Psoas muscle (tissue), 7 donors: ENCODE measurements at regions not wholly inside any gene's neighbourhood (a gene's known extent, or its start where the extent isn't known, plus 50 kb on each side); places are given as distances from the start of the nearest gene placed in this dataset.

Source experiments
- ATAC-seq, 4 donors: fragments of 200-7000 bp; cut with Tn5 transposase; one replicate each; pipeline ENCODE4 v1.9.1; 2020; ENCODE audit warnings: moderate library complexity in 3 of 4, mild to moderate bottlenecking in 2 of 4
- DNase-seq, 2 donors: peaks; one replicate each; pipeline ENCODE4 v3.0.0-alpha.2; 2020
- H3K27ac ChIP-seq: fragments of 200-600 bp; one replicate; pipeline ENCODE4 v1.8.0; 2022
- H3K27me3 ChIP-seq, 3 donors: fragments of 200-600 bp in 1 of 3; one replicate each; pipeline versions ENCODE4 v1.6.1 to v1.8.0; 2013 to 2022; ENCODE audit warnings: low read length in 2 of 3, mild to moderate bottlenecking in 2 of 3, moderate library complexity in 1 of 3; ENCODE audit not compliant: insufficient read depth in 3 of 3
- H3K36me3 ChIP-seq, 2 donors: fragments of 200-600 bp in 1 of 2; one replicate each; pipeline versions ENCODE4 v1.6.1 to v1.8.0; 2013 to 2022; ENCODE audit warnings: low read depth in 1 of 2, mild to moderate bottlenecking in 1 of 2, moderate library complexity in 1 of 2; ENCODE audit not compliant: insufficient read depth in 1 of 2
- H3K4me1 ChIP-seq: fragments of 200-600 bp; one replicate; pipeline ENCODE4 v1.8.0; 2022
- H3K4me3 ChIP-seq: fragments of 200-600 bp; one replicate; pipeline ENCODE4 v1.8.0; 2022; ENCODE audit warnings: mild to moderate bottlenecking
- H3K9me3 ChIP-seq: fragments of 200-600 bp; one replicate; pipeline ENCODE4 v1.8.0; 2022
- CTCF ChIP-seq: fragments of 200-600 bp; IDR thresholded peaks from one replicate; pipeline ENCODE4 v1.8.0; 2022; ENCODE audit warnings: antibody characterized with exemption
- WGBS, 3 donors: extraction: QIAGEN DNeasy Blood & Tissue Kit; methylation state at CpG; one replicate each; pipeline versions ENCODE4 v1.1.6 to v1.1.7; 2013; 5-methylcytosine and 5-hydroxymethylcytosine counted together
- intact Hi-C, 2 donors: fragments of 100-400 bp; cut with DNase I; formaldehyde crosslinking; loops; one replicate each; pipeline versions ENCODE4 v1.11.0 to v1.14.2; 2022
- donor health status: healthy with polysubstance abuse.
- donor health status: DM: no; HTN: no; CAD: no; lungs with moderate emphysema.
- donor health status: Bipolar disorder and iron deficiency.
- donor health status: healthy.
- donor health status: DM: yes; HTN: yes; CAD: no.
- donor health status: DM: no; HTN: no; CAD: no.
- donor health status: DM: yes; HTN: yes; CAD: no.

GRCh38 chr6:115630424-115631024 lies 430.2 kb downstream of the FRK start:
- H3K4me3 ChIP-seq: no peak overlapping the region
- no peak for TF ChIP-seq CTCF
- no peaks in the 10 kb centered on the region for H3K27me3 ChIP-seq
- no peak for DNase-seq
- no peak for ATAC-seq
- H3K27ac ChIP-seq: no peak overlapping the region
- 78 to 85% (median 80%) methylated on average over 4 of the region's 4 CpGs for WGBS, 3 donors
- no peaks in the 10 kb centered on the region for H3K36me3 ChIP-seq
- intact Hi-C loops: no loop called here
- no peaks in the 10 kb centered on the region for H3K9me3 ChIP-seq
- H3K4me1 ChIP-seq: no peaks in the 10 kb centered on the region

DNA sequence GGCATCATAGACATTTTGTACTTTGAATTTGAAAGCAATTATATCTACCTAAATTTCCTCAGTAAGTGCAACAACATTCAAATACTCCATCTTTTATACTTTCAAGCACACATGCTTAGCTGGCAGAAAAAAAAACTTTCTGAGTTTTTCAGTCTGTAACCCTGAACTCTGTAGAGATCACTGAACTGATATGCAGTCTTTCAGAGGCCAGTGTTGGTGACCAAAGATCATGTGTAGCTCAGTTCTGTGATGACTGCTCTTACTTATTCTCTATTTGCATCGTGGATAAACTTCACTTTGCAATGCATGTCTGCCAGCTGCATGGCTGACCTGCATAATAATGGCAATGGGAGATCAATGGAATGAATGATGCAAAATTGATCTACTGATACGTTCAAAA lies 431.3 kb downstream of the FRK start:
- intact Hi-C loops: no loop called here
- DNase-seq: no peak
- no peaks in the 10 kb centered on the region for H3K4me1 ChIP-seq
- H3K27me3 ChIP-seq: no peaks in the 10 kb centered on the region
- ATAC-seq: no peak
- no peaks in the 10 kb centered on the region for H3K9me3 ChIP-seq
- no peak overlapping the region for H3K4me3 ChIP-seq
- 70 to 78% (median 71%) methylated on average over 2 of the region's 2 CpGs for WGBS, 3 donors
- TF ChIP-seq CTCF: no peak
- H3K36me3 ChIP-seq: no peaks in the 10 kb centered on the region
- no peak overlapping the region for H3K27ac ChIP-seq

- WGBS, 3 donors: 89 to 91% (median 91%) methylated on average over 2 of the region's 2 CpGs
- H3K9me3 ChIP-seq: no peaks in the 10 kb centered on the region
- H3K36me3 ChIP-seq: no peaks in the 10 kb centered on the region
- intact Hi-C loops: no loop called here
- no peak overlapping the region for H3K4me3 ChIP-seq
- ATAC-seq: no peak
- no peaks in the 10 kb centered on the region for H3K27me3 ChIP-seq
- H3K27ac ChIP-seq: no peak overlapping the region
- TF ChIP-seq CTCF: no peak
- no peaks in the 10 kb centered on the region for H3K4me1 ChIP-seq
- no peak for DNase-seq
These were observed 442.4 kb downstream of the FRK start for GRCh38 chr6:115618256-115618655.

DNA sequence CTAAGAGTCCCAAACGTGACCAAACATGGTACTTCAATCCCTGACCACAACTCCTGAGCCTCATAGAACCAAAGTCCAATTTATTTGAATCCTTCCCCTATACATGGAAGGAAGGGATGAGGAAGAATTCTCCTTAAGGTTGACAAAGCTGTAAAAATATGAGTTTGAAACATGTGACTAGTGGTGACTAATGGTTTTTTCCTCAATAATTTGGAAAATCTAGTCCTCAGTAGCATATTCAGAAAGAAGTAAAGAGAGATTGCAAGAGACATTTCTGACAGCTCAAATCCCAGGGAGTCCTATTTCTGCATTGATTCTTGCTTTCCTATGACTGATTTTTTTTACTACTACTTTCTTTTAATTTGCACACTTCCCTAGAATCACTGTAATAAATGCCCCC lies 443.7 kb downstream of the FRK start:
- no peaks in the 10 kb centered on the region for H3K36me3 ChIP-seq
- WGBS, 3 donors: 81 to 94% (median 86%) methylated on average over 1 of the region's 1 CpG
- H3K4me3 ChIP-seq: no peak overlapping the region
- no peaks in the 10 kb centered on the region for H3K9me3 ChIP-seq
- no peak overlapping the region for H3K27ac ChIP-seq
- H3K27me3 ChIP-seq: no peaks in the 10 kb centered on the region
- no peak for DNase-seq
- TF ChIP-seq CTCF: no peak
- intact Hi-C loops: no loop called here
- ATAC-seq: no peak
- no peaks in the 10 kb centered on the region for H3K4me1 ChIP-seq

DNA sequence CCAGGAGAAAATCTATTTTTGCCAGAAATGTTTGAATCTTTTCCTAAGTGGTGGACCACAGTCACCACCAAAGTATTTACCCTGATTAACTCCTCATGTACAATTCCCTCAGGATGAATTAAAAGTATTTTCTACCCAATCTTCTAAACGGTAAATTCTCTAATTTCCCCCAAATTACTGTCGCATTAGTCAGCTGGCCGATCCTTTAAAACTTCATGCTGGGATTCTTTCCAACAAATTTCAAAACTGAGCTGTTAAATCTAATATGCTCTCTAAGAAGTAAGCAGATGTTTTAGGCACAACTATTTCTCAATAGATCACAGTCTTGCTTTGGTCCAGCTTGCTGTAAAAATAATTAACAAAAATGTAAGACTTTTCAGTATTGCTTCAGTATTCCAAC lies 447.2 kb downstream of the FRK start:
- 17 to 27% (median 19%) methylated on average over 3 of the region's 3 CpGs for WGBS, 3 donors
- Histone ChIP-seq H3K4me1 (no peaks in the 10 kb centered on the region), H3K27ac (no peak overlapping the region), H3K9me3 (no peaks in the 10 kb centered on the region), H3K36me3 (no peaks in the 10 kb centered on the region), H3K4me3 (no peak overlapping the region), H3K27me3 (no peaks in the 10 kb centered on the region)
- DNase-seq: no peak
- no peak for TF ChIP-seq CTCF
- intact Hi-C loops: no loop called here
- no peak for ATAC-seq
